OCI-LY7 (cell line): ENCODE measurements at regions not wholly inside any gene's neighbourhood (a gene's known extent, or its start where the extent isn't known, plus 50 kb on each side); places are given as distances from the start of the nearest gene placed in this dataset.

Experiments
- CTCF ChIP-seq: fragments of 200-600 bp; sonication (generic); conservative IDR thresholded peaks from 2 replicates; pipeline ENCODE4 v1.5.1; 2014; ENCODE audit warnings: mild to moderate bottlenecking, antibody characterized with exemption, low read length, moderate library complexity, mixed read lengths
- EZH2phosphoT487 ChIP-seq: fragments of 200-600 bp; sonication (generic); IDR thresholded peaks from 2 replicates; pipeline ENCODE4 v1.6.1; 2018; ENCODE audit warnings: low read depth, borderline replicate concordance, mild to moderate bottlenecking, mixed run types, antibody characterized with exemption, low read length, moderate library complexity, mixed read lengths

GRCh38 chr2:222146488-222146887 is 152.3 kb downstream of the PAX3 start:
- TF ChIP-seq CTCF (no peak), EZH2phosphoT487 (no peak)
